ENCODE measurements at regions not wholly inside any gene's neighbourhood (a gene's known extent, or its start where the extent isn't known, plus 50 kb on each side); places are given as distances from the start of the nearest gene placed in this dataset.

DNA sequence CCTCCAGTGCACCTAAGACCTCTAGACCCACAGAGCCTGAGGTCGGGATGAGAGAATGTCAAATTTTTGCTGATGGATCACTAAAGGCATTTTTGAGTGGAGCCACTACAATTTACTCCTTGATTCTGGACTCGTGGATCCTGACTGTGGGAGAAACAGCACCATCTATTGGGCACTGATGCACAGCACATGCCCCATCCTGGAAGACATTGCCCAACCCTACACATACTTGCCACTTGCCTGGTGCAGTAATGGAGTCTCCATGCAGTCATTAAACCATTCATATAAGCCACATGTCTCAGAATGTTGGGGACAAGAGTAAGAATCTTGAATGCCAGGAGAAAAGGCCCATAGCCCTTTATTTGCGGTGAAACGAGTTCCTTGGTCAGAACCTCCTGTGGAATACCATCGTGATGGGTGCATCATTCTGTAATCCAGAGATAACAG lies 103.9 kb downstream of the GGTLC2 start:
- Mint-ChIP-seq H3K4me1 (ENCODE audit: low read depth) (peaks cover 8% of the 10 kb centered on the region), H3K27me3 (no peaks in the 10 kb centered on the region), H3K36me3 (no peaks in the 10 kb centered on the region), H3K9me3 (no peaks in the 10 kb centered on the region), H3K4me3 (no peak overlapping the region), H3K27ac (no peak overlapping the region)
- intact Hi-C loops (cut with micrococcal nuclease), result loop anchor here (5.0 kb wide), 1 partner anchor 36 kb away; no protein-coding TSS in a partner anchor
- ChIA-PET CTCF (interaction anchor here (0.6 to 1.3 kb wide), 4 partner anchors 37 to 284 kb away, joined by 3 to 6 read pairs (median 3); no protein-coding TSS in a partner anchor), POLR2A (no interaction called here)
- DNase-seq, result peak; percentile 63

DNA sequence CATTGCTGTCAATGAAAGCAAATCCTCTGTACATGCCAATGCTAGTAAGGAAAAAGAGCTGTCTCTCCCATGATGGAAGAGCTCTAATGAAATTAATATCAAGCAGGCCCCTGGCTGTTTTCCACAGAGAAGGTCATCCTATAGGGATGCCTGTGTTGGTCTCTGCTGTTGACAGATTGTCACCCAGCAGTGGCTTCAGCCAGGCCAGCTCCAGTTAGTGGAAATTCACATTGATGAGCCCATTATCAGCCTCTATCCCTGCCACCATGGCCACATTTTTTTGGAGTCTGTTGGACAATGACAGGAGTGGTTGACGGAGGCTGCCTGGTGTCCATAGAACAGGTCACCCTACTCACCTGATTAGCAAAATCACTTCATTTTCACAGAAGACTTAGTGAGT lies 104.3 kb downstream of the GGTLC2 start:
- intact Hi-C loops (cut with micrococcal nuclease), result loop anchor here (5.0 kb wide), 1 partner anchor 36 kb away; no protein-coding TSS in a partner anchor
- Mint-ChIP-seq H3K4me1 (ENCODE audit: low read depth) (peaks cover 11% of the 10 kb centered on the region), H3K27ac (no peak overlapping the region), H3K9me3 (no peaks in the 10 kb centered on the region), H3K36me3 (no peaks in the 10 kb centered on the region), H3K4me3 (no peak overlapping the region), H3K27me3 (no peaks in the 10 kb centered on the region)
- CTCF ChIA-PET, result interaction anchor here (0.6 to 1.3 kb wide), 4 partner anchors 37 to 285 kb away, joined by 3 to 6 read pairs (median 3); no protein-coding TSS in a partner anchor
- POLR2A ChIA-PET, result no interaction called here
- DNase-seq, result no peak

DNA sequence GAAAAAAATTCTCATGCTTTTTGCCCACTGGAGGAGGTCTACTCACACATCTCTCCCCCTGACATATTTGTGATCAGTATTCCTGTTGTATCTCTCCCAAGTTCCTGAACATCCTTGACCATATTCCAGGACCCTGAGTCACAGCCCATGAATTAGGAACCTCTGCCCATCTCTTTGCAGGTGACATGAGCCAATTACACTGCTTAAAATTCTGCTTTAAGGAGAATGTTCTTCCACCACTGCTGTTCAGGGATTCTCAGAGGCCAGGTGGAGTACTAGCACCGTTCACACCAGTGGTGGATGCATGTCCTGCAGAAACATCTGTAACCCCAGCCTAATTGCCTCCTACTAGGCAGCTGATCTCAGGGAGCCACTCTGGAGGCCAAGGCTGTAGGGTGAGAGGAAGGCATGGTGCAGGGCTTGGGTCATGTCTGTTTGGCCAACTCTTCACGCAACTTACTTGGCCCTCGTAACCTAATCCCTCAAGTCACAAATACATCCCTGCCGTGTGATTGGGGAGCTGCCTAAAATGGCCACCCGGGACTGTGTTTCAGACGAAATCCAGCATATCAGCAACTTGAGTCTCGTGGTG lies 104.8 kb downstream of the GGTLC2 start:
- no peaks in the 10 kb centered on the region for H3K27me3 Mint-ChIP-seq
- intact Hi-C loops (cut with micrococcal nuclease), result loop anchor here (5.0 kb wide), 1 partner anchor 37 kb away; no protein-coding TSS in a partner anchor
- no peak for DNase-seq
- H3K36me3 Mint-ChIP-seq, result no peaks in the 10 kb centered on the region
- ChIA-PET POLR2A (no interaction called here), CTCF (interaction anchor here (0.6 to 1.4 kb wide), 6 partner anchors 37 to 285 kb away, joined by 3 to 6 read pairs (median 3); no protein-coding TSS in a partner anchor)
- H3K9me3 Mint-ChIP-seq, result no peaks in the 10 kb centered on the region
- no peak overlapping the region for H3K27ac Mint-ChIP-seq
- peaks cover 15% of the 10 kb centered on the region for H3K4me1 Mint-ChIP-seq (ENCODE audit: low read depth)
- H3K4me3 Mint-ChIP-seq, result no peak overlapping the region

DNA sequence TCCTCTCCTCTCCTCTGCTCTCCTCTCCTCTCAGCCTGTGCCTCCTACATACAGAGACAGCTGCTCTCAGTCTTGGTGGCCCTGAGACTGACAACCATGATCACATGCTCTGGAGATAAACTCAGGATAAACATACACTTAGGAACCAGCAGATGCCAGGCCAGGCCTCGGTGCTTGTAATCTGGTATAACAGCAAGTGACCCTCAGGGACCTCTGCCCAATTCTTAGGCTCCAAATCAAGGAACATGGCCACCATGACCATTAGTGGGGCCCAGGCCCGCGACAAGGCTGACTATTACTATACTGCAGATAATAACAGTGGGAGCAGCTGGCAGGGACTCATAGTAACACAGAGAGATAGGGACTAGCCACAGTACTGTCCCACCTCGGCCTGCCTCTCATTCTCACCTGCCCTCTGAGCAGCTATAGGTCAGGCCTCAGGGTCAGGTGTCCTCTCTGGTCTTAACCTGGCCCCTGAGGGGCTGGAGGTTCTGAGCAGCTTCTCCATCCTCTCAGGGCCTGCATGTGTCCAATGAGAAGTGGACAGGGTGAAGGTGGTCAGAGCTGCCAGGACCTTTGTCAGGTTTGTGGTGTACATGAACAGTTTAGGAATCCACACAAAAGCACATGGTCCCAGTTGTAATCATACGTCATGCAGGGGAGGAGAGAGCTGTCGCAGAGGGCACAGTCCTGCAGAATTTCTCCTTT lies 106.1 kb downstream of the GGTLC2 start:
- intact Hi-C loops (cut with micrococcal nuclease), result no loop called here
- Mint-ChIP-seq H3K36me3 (no peaks in the 10 kb centered on the region), H3K4me3 (no peak overlapping the region), H3K27me3 (no peaks in the 10 kb centered on the region), H3K4me1 (ENCODE audit: low read depth) (peaks cover 17% of the 10 kb centered on the region), H3K9me3 (no peaks in the 10 kb centered on the region), H3K27ac (no peak overlapping the region)
- ChIA-PET POLR2A (interaction anchor here (0.5 kb wide), 1 partner anchor 61 kb away, joined by 3 read pairs; no protein-coding TSS in a partner anchor), CTCF (interaction anchor here (0.9 to 3.9 kb wide), 7 partner anchors 10 to 85 kb away, joined by 3 to 37 read pairs (median 5); no protein-coding TSS in a partner anchor)
- no peak for DNase-seq

DNA sequence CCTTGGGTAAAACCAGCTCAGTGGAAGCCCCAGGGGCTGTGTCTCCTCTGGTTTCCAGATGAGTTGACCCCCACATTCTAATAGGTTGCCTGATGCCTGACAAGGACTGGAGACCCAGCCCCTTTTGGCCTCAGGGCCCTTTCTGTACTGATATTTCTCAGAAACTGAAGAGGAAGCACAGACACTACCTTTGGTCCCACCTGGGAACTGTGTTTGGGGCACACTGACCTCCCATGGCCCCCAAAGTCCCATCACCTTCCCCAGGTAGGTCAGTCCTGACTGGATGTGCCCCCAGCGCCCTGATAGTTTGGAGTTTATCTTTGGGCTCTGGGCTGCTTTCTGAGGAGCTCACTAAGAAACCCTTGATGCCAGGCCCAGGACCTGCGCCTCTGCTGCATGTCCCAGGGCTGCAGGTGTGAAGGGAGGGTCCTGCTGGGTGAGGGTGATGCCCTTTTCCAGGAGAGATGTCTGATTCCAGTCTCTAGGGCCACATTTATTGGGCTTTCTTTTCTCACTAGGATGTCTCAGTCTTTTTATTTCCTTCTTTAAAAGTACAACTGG lies 106.7 kb downstream of the GGTLC2 start:
- no peak overlapping the region for H3K27ac Mint-ChIP-seq
- ChIA-PET CTCF (interaction anchor here (0.6 to 4.0 kb wide), 9 partner anchors 10 to 205 kb away, joined by 3 to 45 read pairs (median 5); no protein-coding TSS in a partner anchor), POLR2A (interaction anchor here (0.5 kb wide), 1 partner anchor 61 kb away, joined by 3 read pairs; no protein-coding TSS in a partner anchor)
- no peaks in the 10 kb centered on the region for H3K36me3 Mint-ChIP-seq
- no peaks in the 10 kb centered on the region for H3K9me3 Mint-ChIP-seq
- H3K4me1 Mint-ChIP-seq (ENCODE audit: low read depth), result peaks cover 23% of the 10 kb centered on the region
- no peak overlapping the region for H3K4me3 Mint-ChIP-seq
- DNase-seq, result no peak
- intact Hi-C loops (cut with micrococcal nuclease), result no loop called here
- no peaks in the 10 kb centered on the region for H3K27me3 Mint-ChIP-seq

DNA sequence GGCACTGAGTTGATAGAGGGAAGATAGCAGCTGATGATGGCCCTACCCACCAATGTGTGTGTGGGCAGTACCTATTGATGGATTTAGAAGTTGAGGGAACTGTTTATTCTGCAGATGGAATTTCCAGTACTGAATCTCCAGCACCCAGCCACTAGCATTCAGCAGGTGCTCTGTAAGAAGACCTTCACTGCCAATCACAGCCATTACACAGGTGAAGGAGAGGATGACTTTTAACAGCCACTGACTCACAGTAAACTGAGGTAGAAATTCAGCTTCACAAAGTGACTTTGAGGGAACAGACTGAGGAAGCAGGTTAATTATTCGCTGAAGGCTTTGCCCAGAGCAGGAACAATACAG lies 107.8 kb downstream of the GGTLC2 start:
- Mint-ChIP-seq H3K36me3 (no peaks in the 10 kb centered on the region), H3K27me3 (no peaks in the 10 kb centered on the region), H3K9me3 (no peaks in the 10 kb centered on the region), H3K4me1 (ENCODE audit: low read depth) (peaks cover 32% of the 10 kb centered on the region), H3K27ac (no peak overlapping the region), H3K4me3 (no peak overlapping the region)
- intact Hi-C loops (cut with micrococcal nuclease), result no loop called here
- ChIA-PET CTCF (interaction anchor here (0.6 to 4.0 kb wide), 13 partner anchors 12 to 204 kb away, joined by 3 to 60 read pairs (median 9); no protein-coding TSS in a partner anchor), POLR2A (no interaction called here)
- no peak for DNase-seq

DNA sequence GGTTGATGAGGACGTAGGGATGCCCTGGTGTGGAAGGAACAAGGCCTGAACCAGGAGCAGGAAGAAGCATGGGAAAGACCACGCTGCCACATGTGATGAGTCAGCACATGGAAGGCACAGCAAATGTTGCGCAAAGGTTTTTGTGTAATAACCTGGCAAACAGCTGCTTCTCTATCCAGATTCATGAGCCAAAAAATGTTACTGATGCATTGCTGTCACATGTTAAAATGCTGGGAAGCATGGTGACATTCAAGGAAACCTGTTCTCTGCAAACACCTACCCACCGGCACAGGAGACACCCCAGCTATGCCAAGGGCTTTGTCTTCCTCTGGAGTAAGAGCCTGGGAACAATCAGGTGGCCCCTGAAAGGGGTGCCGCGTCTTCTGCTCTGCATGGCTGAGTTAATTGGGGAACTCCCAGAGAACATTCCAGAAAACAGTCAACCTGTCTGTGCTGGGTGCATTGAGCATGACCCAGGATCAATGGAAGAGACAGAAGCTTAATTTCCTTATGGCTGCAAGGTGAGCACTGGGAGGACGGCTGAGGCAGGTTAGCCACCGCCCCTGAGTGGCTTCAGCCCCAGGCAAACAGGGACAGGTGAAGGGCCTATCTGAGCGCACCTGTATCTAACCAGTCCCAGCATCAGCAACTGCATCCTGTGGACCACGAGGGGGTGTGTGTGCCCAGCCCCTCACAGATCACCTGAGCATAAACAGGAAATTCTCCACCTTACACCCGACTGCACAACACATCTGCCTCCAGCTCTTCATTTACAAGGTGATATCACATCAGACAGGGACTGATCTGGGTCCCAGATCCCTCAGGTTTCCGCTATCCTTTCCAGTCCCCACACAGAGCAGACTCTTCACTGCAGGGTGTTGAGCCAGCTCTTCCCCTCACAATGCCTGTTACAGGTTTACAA lies 108.4 kb downstream of the GGTLC2 start:
- POLR2A ChIA-PET, result no interaction called here
- Mint-ChIP-seq H3K27me3 (no peaks in the 10 kb centered on the region), H3K4me1 (ENCODE audit: low read depth) (peaks cover 37% of the 10 kb centered on the region), H3K36me3 (no peaks in the 10 kb centered on the region), H3K9me3 (no peaks in the 10 kb centered on the region), H3K27ac (peak overlapping the region; percentile 40), H3K4me3 (no peak overlapping the region)
- DNase-seq, result peak; percentile 18
- CTCF ChIA-PET, result interaction anchor here (0.7 to 4.0 kb wide), 45 partner anchors 8 to 384 kb away, joined by 3 to 60 read pairs (median 4); partner anchors contain the start of gene ZNF280B
- intact Hi-C loops (cut with micrococcal nuclease), result no loop called here

DNA sequence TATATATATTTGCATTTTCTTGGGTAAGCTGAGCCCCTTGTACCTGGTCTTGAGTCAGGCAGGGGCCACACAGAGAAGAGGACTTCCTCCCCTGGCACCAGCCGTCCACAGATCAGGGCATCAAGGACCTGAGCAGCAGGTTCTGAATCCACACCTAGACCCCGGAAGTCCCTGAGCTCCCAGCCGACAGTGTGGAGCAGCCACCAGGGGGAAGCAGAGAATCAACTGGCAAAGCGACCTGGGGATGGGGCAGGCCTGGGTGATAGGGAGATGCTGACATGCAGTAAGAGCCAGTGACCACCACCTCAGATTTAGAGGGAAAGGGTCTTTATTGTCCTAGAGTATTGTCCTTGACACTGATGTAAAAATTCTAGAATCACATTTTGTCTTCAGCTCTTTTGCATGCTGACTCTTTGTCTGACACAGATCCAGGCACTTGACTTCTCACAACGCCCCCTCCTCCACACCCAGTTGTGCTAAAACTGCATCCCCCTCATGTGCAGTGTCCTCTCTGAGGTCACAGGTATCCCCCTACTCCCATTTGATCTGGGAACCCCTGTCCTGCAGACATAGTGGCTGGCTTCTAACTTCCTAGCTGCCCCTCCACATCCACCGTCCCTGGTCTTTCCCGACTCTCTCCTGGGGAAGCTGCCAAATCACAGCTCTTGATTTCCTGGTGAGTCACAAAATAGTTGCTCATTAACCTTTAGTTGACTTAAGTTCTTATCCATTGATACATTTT lies 109.3 kb downstream of the GGTLC2 start:
- peak; percentile 88 for DNase-seq
- intact Hi-C loops (cut with micrococcal nuclease), result no loop called here
- ChIA-PET CTCF (interaction anchor here (0.7 to 4.0 kb wide), 42 partner anchors 9 to 383 kb away, joined by 3 to 60 read pairs (median 4); partner anchors contain the start of gene ZNF280B), POLR2A (no interaction called here)
- H3K9me3 Mint-ChIP-seq, result no peaks in the 10 kb centered on the region
- H3K4me3 Mint-ChIP-seq, result no peak overlapping the region
- H3K27ac Mint-ChIP-seq, result peak overlapping the region; percentile 40
- H3K36me3 Mint-ChIP-seq, result no peaks in the 10 kb centered on the region
- peaks cover 42% of the 10 kb centered on the region for H3K4me1 Mint-ChIP-seq (ENCODE audit: low read depth)
- H3K27me3 Mint-ChIP-seq, result no peaks in the 10 kb centered on the region

DNA sequence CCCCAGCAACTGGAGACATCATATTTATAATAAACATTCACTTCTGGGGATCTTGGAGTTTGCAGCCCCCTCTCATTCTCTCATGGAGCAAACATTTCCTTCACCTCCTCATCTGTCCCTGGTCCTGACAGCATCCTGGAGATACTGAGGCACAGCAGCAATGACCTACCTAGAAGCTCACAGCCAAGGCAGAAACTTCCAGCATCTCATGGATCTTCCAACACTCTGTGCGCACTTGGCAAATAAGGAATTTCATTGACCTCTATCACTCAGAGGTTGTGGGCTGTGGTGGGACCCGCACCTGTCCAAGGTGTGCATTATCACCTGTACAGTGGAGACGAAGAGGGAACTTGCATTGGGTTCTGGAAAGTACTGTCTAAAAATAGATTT lies 109.8 kb downstream of the GGTLC2 start:
- no peak overlapping the region for H3K4me3 Mint-ChIP-seq
- H3K27ac Mint-ChIP-seq, result peak overlapping the region; percentile 40
- ChIA-PET POLR2A (no interaction called here), CTCF (interaction anchor here (0.9 to 4.0 kb wide), 31 partner anchors 10 to 383 kb away, joined by 3 to 60 read pairs (median 6); partner anchors contain the start of gene ZNF280B)
- H3K4me1 Mint-ChIP-seq (ENCODE audit: low read depth), result peaks cover 47% of the 10 kb centered on the region
- no peaks in the 10 kb centered on the region for H3K27me3 Mint-ChIP-seq
- intact Hi-C loops (cut with micrococcal nuclease), result no loop called here
- H3K36me3 Mint-ChIP-seq, result no peaks in the 10 kb centered on the region
- H3K9me3 Mint-ChIP-seq, result no peaks in the 10 kb centered on the region
- DNase-seq, result no peak

DNA sequence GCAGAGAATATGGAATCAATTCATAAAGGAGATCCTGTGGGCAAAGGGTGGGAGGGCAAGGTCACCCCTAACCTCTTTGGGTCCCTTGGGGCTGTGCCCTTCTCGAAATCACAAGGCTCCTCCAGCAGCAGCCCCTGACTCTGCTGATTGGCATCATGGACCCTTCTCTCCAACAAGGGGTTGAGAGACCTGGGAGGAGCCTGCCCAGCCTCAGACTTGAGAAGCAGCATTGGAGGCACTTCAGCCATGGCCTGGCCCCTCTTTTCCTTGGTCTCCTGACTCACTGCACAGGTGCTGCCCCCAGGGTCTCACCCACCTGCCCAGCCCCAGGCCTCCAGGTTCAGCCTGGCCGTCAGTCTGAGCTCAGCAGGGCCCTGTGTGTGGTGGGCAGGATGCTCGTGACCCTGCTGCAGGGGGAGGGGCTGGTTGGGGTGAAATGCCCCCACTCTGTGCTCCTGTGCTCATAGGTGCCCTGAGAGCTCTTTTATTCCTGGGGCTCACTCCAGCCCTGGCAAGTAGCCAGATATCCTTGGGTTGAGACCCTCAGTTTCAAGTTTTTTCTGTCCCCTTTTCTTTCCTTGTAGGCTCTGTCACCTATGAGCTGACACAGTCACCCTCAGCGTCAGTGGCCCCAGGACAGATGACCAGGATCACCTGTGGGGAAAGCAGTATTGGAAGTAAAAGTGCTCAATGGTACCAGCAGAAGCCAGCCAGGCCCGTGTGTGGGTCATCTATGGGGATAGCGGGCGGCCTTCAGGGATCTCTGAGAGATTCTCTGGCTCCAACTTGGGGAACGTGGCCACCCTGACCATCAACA lies 110.8 kb downstream of the GGTLC2 start:
- POLR2A ChIA-PET, result no interaction called here
- DNase-seq, result no peak
- intact Hi-C loops (cut with micrococcal nuclease), result no loop called here
- Mint-ChIP-seq H3K36me3 (no peaks in the 10 kb centered on the region), H3K27me3 (no peaks in the 10 kb centered on the region), H3K4me1 (ENCODE audit: low read depth) (peaks cover 51% of the 10 kb centered on the region), H3K27ac (no peak overlapping the region), H3K4me3 (no peak overlapping the region), H3K9me3 (no peaks in the 10 kb centered on the region)
- CTCF ChIA-PET, result interaction anchor here (1.1 to 4.0 kb wide), 6 partner anchors 9 to 201 kb away, joined by 3 to 60 read pairs (median 32); no protein-coding TSS in a partner anchor
